GM12891 (cell line): ENCODE measurements at regions not wholly inside any gene's neighbourhood (a gene's known extent, or its start where the extent isn't known, plus 50 kb on each side); places are given as distances from the start of the nearest gene placed in this dataset.

Experiments
- POLR2A ChIP-seq: IDR thresholded peaks from 2 replicates; pipeline ENCODE4 v1.6.1; 2011; ENCODE audit warnings: low read depth, low read length, control low read depth
- POLR2AphosphoS5 ChIP-seq: IDR thresholded peaks from 2 replicates; pipeline ENCODE4 v1.6.1; 2011; ENCODE audit warnings: low read depth, low read length, control low read depth
- TAF1 ChIP-seq: IDR thresholded peaks from 2 replicates; pipeline ENCODE4 v1.6.1; 2011; ENCODE audit warnings: low read depth, low read length, control low read depth

DNA sequence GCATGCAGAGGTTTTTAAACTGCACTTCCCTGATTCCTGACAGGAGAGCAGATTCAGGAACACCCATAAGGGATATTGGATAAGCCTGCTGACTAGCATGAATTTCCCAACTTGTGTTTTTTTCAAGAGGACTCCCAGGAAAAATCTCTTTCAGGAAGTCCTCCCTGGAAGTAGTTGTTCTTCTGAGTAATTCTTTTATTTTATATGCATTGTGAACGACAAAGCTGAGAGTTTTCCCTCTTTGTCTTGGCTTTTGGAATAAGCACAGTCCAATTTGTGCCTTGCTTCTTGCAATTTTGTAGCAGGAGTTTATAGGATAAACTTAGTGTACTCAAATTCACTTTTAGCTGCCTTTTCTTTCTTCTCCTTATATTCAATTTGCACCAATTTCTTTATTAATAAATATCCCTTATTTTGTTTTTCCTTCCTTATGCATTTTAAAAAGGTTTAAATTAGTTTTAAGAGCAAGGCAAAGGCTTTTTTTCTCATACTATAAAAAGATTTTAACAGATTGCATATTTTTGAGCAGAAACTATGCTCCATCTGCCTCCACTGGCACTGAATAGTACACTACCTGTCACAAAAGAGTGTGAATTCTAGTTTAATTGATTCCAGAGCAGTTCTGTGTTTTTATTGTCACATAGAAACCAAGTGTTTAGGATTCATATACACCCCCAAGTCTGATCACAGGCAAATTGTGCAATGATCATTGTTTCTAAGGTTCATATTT lies 543.3 kb upstream of the SPRY2 start:
- TF ChIP-seq POLR2A: no peak
- TF ChIP-seq POLR2AphosphoS5: no peak
- no peak for TF ChIP-seq TAF1
